Right lobe of liver (tissue), 6 donors: ENCODE measurements at regions not wholly inside any gene's neighbourhood (a gene's known extent, or its start where the extent isn't known, plus 50 kb on each side); places are given as distances from the start of the nearest gene placed in this dataset.
"Not testable (repeated sequence)": the region's sequence is repeated elsewhere in the genome, so short reads cannot be mapped to it uniquely, and the experiment has no call there.

Source experiments
- ATAC-seq, 4 donors: fragments of 200-7000 bp; cut with Tn5 transposase; one replicate each; pipeline ENCODE4 v1.9.1; 2020; ENCODE audit warnings: mild to moderate bottlenecking in 4 of 4, moderate library complexity in 4 of 4
- DNase-seq, 3 donors: peaks; one replicate each; pipeline ENCODE4 v3.0.0-alpha.2; 2020
- H3K27ac ChIP-seq, 3 donors: fragments of 200-600 bp; one replicate each; pipeline ENCODE4 v1.8.0; 2022
- H3K27me3 ChIP-seq, 2 donors: fragments of 200-600 bp; one replicate each; pipeline ENCODE4 v1.8.0; 2022
- H3K36me3 ChIP-seq, 4 donors: fragments of 200-600 bp; sonication (generic) in 1 of 4; one replicate each; pipeline versions ENCODE4 v1.5.1 to v1.8.0; 2017 to 2022; ENCODE audit warnings: control low read depth in 1 of 4
- H3K4me1 ChIP-seq, 4 donors: fragments of 200-600 bp; sonication (generic) in 1 of 4; one replicate each; pipeline versions ENCODE4 v1.5.1 to v1.8.0; 2017 to 2022; ENCODE audit warnings: control low read depth in 1 of 4
- H3K4me3 ChIP-seq, 3 donors: fragments of 200-600 bp; one replicate each; pipeline ENCODE4 v1.8.0; 2022
- H3K9me3 ChIP-seq, 4 donors: fragments of 200-600 bp; sonication (generic) in 1 of 4; one replicate each; pipeline versions ENCODE4 v1.5.1 to v1.8.0; 2017 to 2022; ENCODE audit warnings: control low read depth in 1 of 4
- POLR2A ChIP-seq: fragments of 450-650 bp; IDR thresholded peaks from one replicate; pipeline ENCODE4 v1.6.1; 2017; ENCODE audit warnings: antibody characterized with exemption, mild to moderate bottlenecking
- WGBS: methylation state at CpG from one replicate; pipeline ENCODE4 v1.1.6; 2018; ENCODE audit warnings: low coverage, low lambda C conversion rate; ENCODE audit not compliant: insufficient coverage; ENCODE audit errors: missing lambda C conversion rate; 5-methylcytosine and 5-hydroxymethylcytosine counted together
- intact Hi-C, 2 donors: fragments of 100-400 bp; cut with DNase I; formaldehyde crosslinking; loops; one replicate each; pipeline versions ENCODE4 v1.11.2 to v1.14.1; 2022
- TF ChIP-seq, protein P1 (sequence below), 4 donors: fragments of 200-600 bp in 3 of 4; fragments of 450-650 bp in 1 of 4; IDR thresholded peaks; one replicate each; pipeline versions ENCODE4 v1.5.1 to v1.8.0; 2016 to 2022; ENCODE audit warnings: antibody characterized with exemption in 4 of 4, mild to moderate bottlenecking in 2 of 4
- donor health status: DM: no; HTN: yes; CAD: no.
- donor health status: DM: no; HTN: no; CAD: no.
- donor health status: DM: no; HTN: no; CAD: no.
- donor health status: DM: no; HTN: yes; CAD: no.
- donor health status: DM: no; HTN: yes; CAD: no.

DNA sequence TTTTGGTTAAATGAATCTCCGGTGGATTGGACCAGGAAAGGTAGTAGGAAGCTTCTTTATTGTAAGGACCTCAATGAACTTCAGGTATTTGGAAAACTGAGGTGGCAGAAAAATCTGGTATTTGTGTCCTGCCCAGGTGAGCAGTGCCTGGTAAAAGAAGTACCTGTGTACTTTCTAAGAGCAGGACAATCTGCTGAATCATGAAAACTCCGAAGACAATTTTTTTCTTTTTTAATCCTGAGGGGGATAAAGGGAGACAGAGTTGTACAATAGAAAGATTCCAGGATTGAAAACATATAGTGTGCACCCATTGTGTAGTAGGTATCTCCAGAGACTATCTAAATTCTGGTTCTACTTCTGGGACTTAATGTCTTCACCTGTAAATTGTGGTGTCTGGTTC is 191.8 kb upstream of the SPOPL start:
- no peaks in the 10 kb centered on the region for H3K9me3 ChIP-seq

DNA sequence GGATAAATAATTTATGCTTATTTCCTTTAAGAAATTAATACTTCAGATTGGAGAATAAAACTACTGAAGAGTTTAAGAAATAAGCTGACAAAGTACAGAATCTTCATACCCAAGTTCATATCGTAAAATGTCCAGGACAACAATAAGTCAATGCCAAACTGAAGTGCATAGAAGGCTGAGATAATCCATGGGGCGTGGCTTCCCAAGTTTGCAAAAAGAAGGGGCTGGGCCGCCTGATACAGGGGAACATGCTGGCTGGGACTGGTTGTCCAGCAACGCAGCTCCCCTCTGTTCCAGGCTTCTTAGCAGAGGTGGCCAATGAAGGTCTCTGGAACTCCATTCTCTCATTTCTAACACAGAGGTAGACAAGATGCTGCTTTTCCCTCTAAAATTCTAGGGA is 189.5 kb upstream of the SPOPL start:
- Histone ChIP-seq H3K9me3 (no peaks in the 10 kb centered on the region), H3K27ac (no peak overlapping the region), H3K4me1 (peaks cover 0 to 4% (median 1%) of the 10 kb centered on the region in 4 donors), H3K4me3 (no peak overlapping the region), H3K36me3 (no peaks in the 10 kb centered on the region), H3K27me3 (no peaks in the 10 kb centered on the region)
- WGBS = 86% methylated on average over 4 of the region's 4 CpGs
- DNase-seq (no peak), ATAC-seq (no peak)
- intact Hi-C loops = no loop called here
- TF ChIP-seq POLR2A = no peak
- TF ChIP-seq, protein P1, sequence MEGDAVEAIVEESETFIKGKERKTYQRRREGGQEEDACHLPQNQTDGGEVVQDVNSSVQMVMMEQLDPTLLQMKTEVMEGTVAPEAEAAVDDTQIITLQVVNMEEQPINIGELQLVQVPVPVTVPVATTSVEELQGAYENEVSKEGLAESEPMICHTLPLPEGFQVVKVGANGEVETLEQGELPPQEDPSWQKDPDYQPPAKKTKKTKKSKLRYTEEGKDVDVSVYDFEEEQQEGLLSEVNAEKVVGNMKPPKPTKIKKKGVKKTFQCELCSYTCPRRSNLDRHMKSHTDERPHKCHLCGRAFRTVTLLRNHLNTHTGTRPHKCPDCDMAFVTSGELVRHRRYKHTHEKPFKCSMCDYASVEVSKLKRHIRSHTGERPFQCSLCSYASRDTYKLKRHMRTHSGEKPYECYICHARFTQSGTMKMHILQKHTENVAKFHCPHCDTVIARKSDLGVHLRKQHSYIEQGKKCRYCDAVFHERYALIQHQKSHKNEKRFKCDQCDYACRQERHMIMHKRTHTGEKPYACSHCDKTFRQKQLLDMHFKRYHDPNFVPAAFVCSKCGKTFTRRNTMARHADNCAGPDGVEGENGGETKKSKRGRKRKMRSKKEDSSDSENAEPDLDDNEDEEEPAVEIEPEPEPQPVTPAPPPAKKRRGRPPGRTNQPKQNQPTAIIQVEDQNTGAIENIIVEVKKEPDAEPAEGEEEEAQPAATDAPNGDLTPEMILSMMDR (IDR thresholded peaks at IDR 0.05) = no peak

More for the DNA sequence above, 191.8 kb upstream of the SPOPL start:
- intact Hi-C loops = no loop called here
- 93% methylated on average over 1 of the region's 2 CpGs for WGBS
- ATAC-seq (no peak), DNase-seq (no peak)
- Histone ChIP-seq H3K4me3 (no peak overlapping the region), H3K36me3 (no peaks in the 10 kb centered on the region), H3K4me1 (peaks cover 0 to 4% (median 1%) of the 10 kb centered on the region in 4 donors), H3K27ac (no peak overlapping the region), H3K27me3 (no peaks in the 10 kb centered on the region)
- TF ChIP-seq, protein P1 (IDR thresholded peaks at IDR 0.05) = no peak
- TF ChIP-seq POLR2A = no peak

DNA sequence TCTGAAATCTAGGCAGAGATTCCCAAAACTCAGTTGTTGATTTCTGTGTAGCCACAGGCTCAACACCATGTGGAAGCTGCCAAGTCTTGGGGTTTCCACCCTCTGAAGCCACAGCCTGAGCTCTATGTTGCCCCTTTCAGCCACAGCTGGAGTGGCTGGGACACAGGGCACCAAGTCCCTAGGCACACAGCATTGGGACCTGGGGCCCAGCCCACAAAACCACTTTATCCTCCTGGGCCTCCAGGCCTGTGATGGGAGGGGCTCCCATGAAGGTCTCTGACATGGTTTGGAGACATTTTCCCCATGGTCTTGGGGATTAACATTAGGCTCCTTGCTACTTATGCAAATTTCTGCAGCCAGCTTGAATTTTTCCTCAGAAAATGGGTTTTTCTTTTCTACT is 186.0 kb upstream of the SPOPL start:
- intact Hi-C loops, H3K36me3 ChIP-seq, H3K4me3 ChIP-seq, H3K9me3 ChIP-seq, H3K27me3 ChIP-seq, DNase-seq, ATAC-seq, H3K4me1 ChIP-seq, H3K27ac ChIP-seq: not testable (repeated sequence)

DNA sequence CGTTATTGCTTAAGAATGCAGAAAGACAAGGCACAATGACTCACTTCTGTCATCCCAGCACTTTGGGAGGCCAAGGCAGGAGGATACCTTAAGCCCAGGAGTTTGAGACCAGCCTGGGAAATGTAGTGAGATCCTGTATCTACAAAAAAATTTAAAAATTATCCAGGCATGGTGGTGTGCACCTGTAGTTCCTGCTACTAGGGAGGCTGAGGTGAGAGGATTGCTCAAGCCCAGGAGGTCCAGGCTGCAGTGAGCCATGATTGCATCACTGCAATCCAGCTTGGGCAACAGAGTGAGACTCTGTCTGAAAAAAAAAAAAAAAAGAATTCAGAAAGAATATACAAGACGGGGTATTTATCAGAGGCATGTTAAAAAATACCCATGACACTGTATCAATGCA is 182.0 kb upstream of the SPOPL start:
- no peak for TF ChIP-seq POLR2A
- H3K4me3 ChIP-seq = no peak overlapping the region
- H3K36me3 ChIP-seq = no peaks in the 10 kb centered on the region
- H3K27ac ChIP-seq = no peak overlapping the region
- DNase-seq (no peak), ATAC-seq (no peak)
- no peaks in the 10 kb centered on the region for H3K9me3 ChIP-seq
- H3K27me3 ChIP-seq = no peaks in the 10 kb centered on the region
- H3K4me1 ChIP-seq = no peaks in the 10 kb centered on the region
- 52% methylated on average over 2 of the region's 2 CpGs for WGBS
- intact Hi-C loops = no loop called here

DNA sequence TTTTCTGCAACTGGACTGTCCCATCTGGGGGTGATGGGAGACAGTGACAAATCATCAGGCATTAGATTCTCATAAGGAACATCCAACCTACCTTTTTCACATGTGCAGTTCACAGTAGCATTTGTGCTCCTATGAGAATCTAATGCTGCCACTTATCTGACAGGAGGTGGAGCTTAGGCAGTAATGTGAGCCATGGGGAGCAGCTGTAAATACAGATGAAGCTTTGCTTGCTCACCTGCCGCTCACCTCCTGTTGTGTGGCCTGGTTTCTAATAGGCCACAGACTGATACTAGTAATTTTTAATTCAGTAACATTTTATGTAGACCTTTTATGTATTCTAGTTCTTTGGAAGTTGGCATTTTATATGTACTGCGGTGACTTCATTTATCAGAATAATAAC is 180.1 kb upstream of the SPOPL start:
- H3K27ac ChIP-seq = no peak overlapping the region
- no peak for DNase-seq
- 89% methylated on average over 2 of the region's 2 CpGs for WGBS
- no peaks in the 10 kb centered on the region for H3K27me3 ChIP-seq
- TF ChIP-seq, protein P1 (IDR thresholded peaks at IDR 0.05) = no peak
- no peak for TF ChIP-seq POLR2A
- H3K9me3 ChIP-seq = no peaks in the 10 kb centered on the region
- H3K4me1 ChIP-seq = no peaks in the 10 kb centered on the region
- no peak for ATAC-seq
- no peak overlapping the region for H3K4me3 ChIP-seq
- intact Hi-C loops = no loop called here
- no peaks in the 10 kb centered on the region for H3K36me3 ChIP-seq

DNA sequence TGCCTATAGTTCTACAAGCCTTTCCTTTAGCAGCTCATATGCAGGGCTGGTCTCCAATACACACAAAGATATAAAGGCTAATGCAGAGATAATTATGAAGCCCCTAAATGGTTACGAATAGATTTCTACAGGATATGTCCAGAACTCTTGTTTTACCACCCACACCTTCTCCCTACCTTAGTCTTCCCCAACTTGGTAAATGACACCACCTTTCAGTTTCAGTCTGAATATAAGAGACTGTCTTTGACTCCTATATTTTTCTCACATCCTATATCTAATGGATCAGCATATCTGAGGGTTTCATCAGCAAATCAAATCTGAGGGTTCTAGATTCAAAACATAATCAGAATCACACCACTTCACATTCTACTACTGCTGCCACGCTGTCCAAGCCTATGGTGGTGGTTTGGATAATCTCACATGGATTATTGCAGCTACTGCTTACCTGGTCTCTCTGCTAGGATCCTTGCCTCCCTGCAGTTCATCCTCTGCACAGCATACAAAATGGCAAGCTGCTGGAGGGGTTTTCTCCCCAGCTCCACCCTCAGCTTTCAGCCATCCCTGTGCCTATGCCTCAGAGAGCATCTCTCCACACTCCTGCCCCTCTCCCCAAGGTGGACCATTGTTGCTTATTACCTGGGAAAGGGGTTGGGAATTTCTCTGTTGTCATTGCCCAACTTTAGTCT is 178.0 kb upstream of the SPOPL start:
- TF ChIP-seq POLR2A = no peak
- TF ChIP-seq, protein P1 (IDR thresholded peaks at IDR 0.05) = no peak
- no peaks in the 10 kb centered on the region for H3K27me3 ChIP-seq
- H3K27ac ChIP-seq = no peak overlapping the region
- intact Hi-C loops = no loop called here
- DNase-seq (no peak), ATAC-seq (peak in 1 of 4 donors; percentile 9)
- 85% methylated on average over 2 of the region's 2 CpGs for WGBS
- no peaks in the 10 kb centered on the region for H3K36me3 ChIP-seq
- no peak overlapping the region for H3K4me3 ChIP-seq
- H3K4me1 ChIP-seq = no peaks in the 10 kb centered on the region
- H3K9me3 ChIP-seq = no peaks in the 10 kb centered on the region
